Stimulated activated CD4-positive, alpha-beta T cell treated with anti-CD3 and anti-CD28 coated beads, Interleukin-2, amount 100 ng/mL, for 24 hours (primary cell): ENCODE measurements at regions not wholly inside any gene's neighbourhood (a gene's known extent, or its start where the extent isn't known, plus 50 kb on each side); places are given as distances from the start of the nearest gene placed in this dataset.

ENCODE experiments used
- DNase-seq, 2 donors: peaks; one replicate each; pipeline ENCODE4 v3.0.0-alpha.2; 2020

DNA sequence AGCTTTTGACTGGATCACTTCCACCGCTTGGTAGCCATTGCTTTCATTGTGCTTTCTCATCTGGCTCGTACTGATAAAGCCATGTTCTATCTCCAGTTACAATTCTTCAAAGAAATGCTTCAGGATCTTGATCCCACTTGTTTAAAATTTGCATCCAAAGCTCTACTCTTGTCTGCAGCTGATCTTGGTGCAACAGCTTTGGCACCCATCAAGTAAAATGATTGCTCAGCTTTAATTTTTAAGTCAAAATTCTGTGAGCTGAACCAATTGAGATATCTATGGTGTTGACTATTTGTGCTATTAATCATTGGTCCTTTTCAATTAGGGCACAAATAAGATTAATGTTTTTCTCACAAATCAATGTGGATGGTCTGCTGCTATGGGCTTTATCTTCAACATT, 54.8 kb upstream of the DUSP10 start:
- no peak for DNase-seq

DNA sequence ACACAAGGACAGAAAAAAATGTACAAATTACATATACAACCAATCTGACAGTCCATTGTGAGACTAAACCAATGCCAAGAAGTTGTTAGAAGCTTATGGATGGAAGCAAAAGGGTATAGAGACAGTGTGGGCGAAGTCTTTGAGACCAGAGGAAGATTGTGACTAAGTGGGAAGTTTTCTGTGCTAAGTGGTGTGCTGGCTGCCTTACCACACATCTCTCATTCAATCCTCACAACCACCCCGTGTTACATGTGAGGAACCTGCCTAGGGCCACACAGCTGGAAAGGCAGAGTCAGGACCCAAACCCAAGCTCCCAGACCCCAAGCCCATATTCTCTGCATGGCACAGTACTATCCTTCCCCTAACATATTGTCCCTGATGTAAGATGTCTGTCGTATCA, 53.5 kb upstream of the DUSP10 start:
- no peak for DNase-seq

DNA sequence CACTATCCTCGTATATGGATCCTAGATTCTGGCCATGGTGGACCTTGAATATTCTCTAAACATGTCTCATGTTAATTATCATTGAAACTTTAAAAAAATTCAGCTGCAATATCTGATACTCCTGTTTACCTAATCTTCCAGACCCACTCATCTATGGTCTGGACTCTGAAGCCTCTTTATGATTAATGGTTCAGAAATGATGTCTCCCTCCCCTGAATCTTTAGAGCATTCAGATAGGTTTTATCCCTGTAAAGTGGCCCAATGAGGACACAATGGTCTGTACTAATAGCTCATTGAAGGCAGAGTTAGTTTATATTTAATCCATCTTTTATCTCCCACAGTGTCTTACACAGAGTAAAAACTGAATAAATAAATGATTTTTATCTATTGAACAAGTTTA, 53.0 kb upstream of the DUSP10 start:
- no peak for DNase-seq

DNA sequence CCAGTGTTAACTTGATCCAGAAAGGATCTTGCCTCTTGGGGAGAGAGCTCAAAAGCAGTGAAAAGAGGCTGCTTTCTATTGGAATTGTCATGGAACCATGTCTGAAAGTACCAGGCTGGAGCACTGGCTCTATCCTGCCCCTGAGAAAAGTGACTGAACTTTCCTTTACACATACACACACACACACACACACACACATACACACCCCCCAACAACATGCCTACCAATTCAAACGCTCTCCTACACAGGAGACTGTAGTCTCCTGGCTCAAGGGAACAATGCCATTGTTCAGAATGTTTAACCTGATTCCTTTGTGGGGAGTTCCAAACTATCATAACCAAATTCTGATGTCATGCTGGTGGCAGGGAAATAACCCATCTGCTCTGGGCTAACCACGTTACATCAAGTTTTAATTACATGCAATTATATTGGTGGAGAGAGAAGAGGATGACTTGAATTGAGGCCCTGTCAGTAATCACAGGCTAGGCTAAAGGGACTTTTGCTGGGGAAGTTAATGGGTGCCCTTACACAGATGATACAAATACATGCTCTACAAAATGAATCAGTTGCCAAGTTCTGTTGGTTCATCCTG, 52.3 kb upstream of the DUSP10 start:
- peak in 1 of 2 donors; percentile 45 for DNase-seq

DNA sequence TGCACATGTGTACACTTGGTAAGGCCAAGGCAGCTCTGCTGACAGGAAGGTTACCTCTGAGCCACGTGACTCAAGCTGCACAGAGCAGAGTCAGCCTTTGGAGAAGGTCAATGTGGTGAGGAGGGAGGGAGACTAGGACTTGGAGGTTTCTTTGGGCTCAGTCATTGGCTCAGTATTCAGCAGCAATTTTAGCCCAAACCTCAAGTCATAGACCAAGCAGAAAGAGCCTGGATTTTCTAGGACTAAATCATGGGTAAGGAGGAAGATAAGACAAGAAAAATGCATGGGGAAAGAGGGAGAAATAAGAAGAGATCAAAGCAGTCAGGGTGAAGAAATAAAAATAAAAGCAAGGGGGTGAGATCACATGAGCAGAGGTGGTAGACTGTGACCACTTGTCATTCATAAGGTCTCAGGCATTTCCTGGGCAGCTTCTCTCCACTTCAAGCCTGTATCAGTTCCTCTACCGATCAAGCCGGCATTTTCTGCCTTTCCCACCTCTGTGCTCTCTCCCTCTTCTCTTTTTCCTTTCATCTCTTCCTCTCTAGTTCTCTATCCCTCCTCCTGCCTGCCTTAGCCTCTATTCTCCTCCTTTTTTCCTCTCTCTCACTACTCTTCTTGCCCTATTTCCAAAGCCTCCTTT, 51.7 kb upstream of the DUSP10 start:
- DNase-seq = no peak

DNA sequence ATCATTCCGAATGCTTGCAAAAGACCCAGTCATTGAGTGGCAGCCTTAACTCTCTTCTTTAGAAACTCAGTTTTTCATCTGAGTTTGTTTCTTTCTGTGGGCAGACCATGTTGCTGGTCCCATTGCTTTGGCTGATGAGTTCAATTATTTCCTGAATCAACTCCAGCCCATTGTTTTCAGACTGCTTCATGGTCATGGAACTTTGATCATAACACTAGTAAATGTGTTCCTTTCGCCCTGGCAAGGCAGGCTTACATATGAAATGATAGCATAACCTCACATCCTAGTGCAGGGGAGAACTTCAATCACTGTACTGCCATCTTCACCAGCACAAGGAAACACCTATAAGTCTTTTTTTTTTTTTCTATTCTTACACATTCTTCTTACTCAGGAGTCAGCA, 50.0 kb upstream of the DUSP10 start:
- DNase-seq = no peak
